Spinal cord (tissue), 9 donors: ENCODE measurements at regions not wholly inside any gene's neighbourhood (a gene's known extent, or its start where the extent isn't known, plus 50 kb on each side); places are given as distances from the start of the nearest gene placed in this dataset.

ENCODE experiments used
- DNase-seq, 6 donors: peaks; one replicate each; pipeline versions ENCODE4 v3.0.0 to v3.0.0-alpha.2; 2013 to 2015; ENCODE audit warnings: low spot score in 6 of 6, low read depth in 4 of 6
- H3K27ac ChIP-seq: one replicate; pipeline ENCODE4 v1.5.1; 2013; ENCODE audit warnings: low read depth, low read length, control low read depth
- H3K27me3 ChIP-seq: one replicate; pipeline ENCODE4 v1.6.1; 2013; ENCODE audit warnings: low read length; ENCODE audit not compliant: control insufficient read depth, insufficient read depth
- H3K36me3 ChIP-seq: one replicate; pipeline ENCODE4 v1.6.1; 2013; ENCODE audit warnings: low read length; ENCODE audit not compliant: control insufficient read depth, insufficient read depth
- H3K4me1 ChIP-seq: one replicate; pipeline ENCODE4 v1.6.1; 2013; ENCODE audit warnings: low read length; ENCODE audit not compliant: control insufficient read depth, insufficient read depth
- H3K4me3 ChIP-seq: one replicate; pipeline ENCODE4 v1.5.1; 2013; ENCODE audit warnings: low read depth, low read length, control low read depth
- H3K9me3 ChIP-seq: one replicate; pipeline ENCODE4 v1.6.1; 2013; ENCODE audit warnings: low read length; ENCODE audit not compliant: control insufficient read depth, insufficient read depth
- WGBS: methylation state at CpG from one replicate; pipeline ENCODE4 v1.1.5; 2013; ENCODE audit warnings: missing lambda C conversion rate; ENCODE audit not compliant: insufficient coverage; 5-methylcytosine and 5-hydroxymethylcytosine counted together
- donor health status: healthy.

DNA sequence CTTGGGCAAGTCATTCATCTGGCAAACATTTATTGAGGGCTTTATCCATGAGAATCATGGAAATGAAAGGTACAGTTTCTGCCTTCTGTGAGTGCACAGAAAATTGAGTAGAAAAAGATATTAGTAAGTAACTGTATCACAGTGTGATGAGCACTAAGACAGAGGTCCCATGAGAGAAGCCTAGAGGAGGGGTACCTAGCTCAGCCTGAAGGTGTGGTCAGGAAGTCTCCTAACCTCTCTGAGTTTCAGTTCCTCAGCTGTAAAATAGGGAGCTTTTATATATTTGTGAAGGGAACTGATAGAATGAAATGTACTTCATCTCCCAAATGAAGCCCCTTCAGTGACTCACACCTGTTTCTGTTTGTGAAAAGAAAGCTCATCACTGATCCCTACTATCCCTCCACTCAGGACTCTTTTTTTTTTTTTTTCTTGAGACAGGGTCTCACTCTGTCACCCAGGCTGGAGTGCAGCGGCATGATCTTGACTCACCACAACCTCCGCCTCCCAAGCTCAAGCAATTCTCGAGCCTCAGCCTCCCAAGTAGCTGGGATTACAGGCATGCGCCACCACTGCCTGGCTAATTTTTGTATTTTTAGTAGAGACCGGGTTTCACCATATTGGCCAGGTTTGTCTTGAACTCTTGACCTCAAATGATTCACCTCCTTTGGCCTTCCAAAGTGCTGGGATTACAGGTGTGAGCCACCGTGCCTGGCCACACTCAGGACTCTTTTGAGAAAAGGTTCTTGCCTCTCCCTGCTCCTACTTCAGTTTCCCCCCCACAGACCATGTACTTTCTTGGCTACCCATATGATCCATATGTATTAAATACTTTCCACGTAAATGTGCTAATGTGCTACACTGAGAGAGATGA is 93.7 kb upstream of the FUT8 start:
- Histone ChIP-seq H3K4me1 (no peaks in the 10 kb centered on the region), H3K36me3 (no peaks in the 10 kb centered on the region), H3K27ac (no peak overlapping the region), H3K27me3 (no peaks in the 10 kb centered on the region), H3K4me3 (no peak overlapping the region), H3K9me3 (no peaks in the 10 kb centered on the region)
- no peak for DNase-seq
- WGBS, result 93% methylated on average over 5 of the region's 7 CpGs

DNA sequence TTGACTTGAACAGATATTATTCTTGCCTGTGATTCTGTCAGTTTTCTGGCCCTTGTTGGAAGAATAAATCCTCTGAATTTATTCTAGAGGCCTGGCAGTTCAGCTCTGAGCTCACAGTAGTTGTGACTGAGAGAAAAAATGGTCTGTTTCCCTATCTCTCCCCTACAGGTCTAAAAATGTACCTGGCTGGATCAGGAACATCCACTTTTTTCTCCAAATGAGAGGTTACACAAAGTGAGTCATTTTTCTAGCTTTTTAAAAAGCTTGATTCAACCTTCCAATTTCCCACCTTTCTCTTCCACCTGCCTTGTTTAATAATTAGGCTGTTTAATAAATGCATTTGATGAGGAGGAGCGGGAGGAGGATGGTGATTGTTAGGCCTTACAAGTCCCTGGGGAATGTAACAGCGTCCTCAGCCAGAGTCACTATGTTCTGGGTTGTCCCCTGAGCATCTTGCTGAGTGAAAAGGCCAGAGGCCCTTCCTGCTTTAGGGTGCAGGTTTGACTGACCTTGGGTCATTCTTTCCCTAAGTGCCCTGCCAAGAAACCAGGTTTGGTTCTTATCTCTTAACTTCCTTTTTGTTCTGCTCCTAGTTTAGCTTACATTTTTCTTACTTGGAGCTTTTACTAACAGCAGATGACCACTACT is 91.7 kb upstream of the FUT8 start:
- no peaks in the 10 kb centered on the region for H3K27me3 ChIP-seq
- no peaks in the 10 kb centered on the region for H3K4me1 ChIP-seq
- no peak for DNase-seq
- H3K9me3 ChIP-seq, result no peaks in the 10 kb centered on the region
- 67% methylated on average over 1 of the region's 2 CpGs for WGBS
- no peak overlapping the region for H3K4me3 ChIP-seq
- H3K36me3 ChIP-seq, result no peaks in the 10 kb centered on the region
- H3K27ac ChIP-seq, result no peak overlapping the region

DNA sequence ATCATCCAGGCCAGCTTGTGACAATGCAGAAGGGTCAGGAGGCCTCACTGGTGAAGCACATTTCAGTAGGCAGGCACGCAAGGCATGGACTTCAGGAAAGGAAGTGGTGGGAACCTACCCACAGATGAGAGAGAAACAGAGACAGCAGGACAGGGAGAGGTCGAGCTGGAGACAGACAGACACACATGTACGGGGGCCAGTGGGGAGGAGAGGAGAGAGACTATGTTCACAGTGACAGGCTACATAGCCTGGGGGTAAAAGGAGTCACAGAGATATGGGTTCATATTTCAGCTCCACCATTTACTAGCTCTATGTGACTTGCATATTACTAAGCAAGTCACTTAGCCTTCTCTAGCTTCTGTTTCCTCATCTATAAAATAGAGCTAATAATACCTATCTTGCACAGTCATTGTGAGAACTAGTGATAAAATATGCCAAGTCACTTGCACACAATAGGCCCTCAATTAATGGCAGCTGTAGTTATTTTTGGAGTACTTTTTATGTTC is 91.1 kb upstream of the FUT8 start:
- no peaks in the 10 kb centered on the region for H3K9me3 ChIP-seq
- no peaks in the 10 kb centered on the region for H3K27me3 ChIP-seq
- no peak overlapping the region for H3K4me3 ChIP-seq
- H3K4me1 ChIP-seq, result no peaks in the 10 kb centered on the region
- 92% methylated on average over 1 of the region's 3 CpGs for WGBS
- H3K27ac ChIP-seq, result no peak overlapping the region
- no peaks in the 10 kb centered on the region for H3K36me3 ChIP-seq
- no peak for DNase-seq

DNA sequence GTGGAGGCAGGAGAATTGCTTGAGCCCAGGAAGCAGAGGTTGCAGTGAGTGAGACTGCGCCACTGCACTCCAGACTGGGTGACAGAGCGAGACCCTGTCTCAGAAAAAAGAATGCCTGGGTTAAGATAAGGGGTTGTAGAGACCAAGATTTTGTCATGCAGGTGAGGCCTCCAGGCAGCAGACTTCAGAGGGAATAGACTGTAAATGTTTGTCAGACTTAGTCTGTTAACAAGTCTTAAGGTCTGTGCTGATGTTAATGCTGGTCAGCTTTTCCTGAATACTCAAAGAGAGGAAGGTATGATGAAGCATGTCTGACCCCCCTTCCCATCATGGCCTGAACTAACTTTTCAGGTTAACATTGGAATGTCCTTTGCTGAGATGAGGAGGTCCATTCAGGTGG is 83.0 kb upstream of the FUT8 start:
- no peaks in the 10 kb centered on the region for H3K27me3 ChIP-seq
- H3K9me3 ChIP-seq, result no peaks in the 10 kb centered on the region
- H3K36me3 ChIP-seq, result no peaks in the 10 kb centered on the region
- no peak for DNase-seq
- WGBS, result 97% methylated on average over 2 of the region's 2 CpGs
- H3K27ac ChIP-seq, result no peak overlapping the region
- no peaks in the 10 kb centered on the region for H3K4me1 ChIP-seq
- H3K4me3 ChIP-seq, result no peak overlapping the region

DNA sequence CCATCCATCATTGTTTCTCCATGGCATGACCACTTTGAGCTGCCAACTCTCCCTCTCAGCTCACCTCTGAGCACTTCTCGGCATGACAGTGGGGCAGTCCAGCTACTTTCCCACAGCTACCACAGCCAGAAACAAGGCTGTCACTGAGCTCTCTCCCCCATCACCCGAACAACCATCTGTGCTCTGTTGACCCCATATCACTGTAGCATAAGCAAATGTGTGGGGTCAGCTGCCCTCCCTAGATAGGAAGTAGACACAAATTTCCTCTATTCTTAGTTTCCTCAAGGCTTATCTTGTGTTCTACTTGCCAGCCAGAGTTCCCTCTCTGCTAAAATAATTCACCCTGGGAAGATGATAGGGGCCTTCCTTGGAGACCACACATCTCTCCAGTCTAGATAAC is 82.6 kb upstream of the FUT8 start:
- no peaks in the 10 kb centered on the region for H3K27me3 ChIP-seq
- no peaks in the 10 kb centered on the region for H3K9me3 ChIP-seq
- H3K27ac ChIP-seq, result no peak overlapping the region
- 88% methylated on average over 2 of the region's 2 CpGs for WGBS
- no peaks in the 10 kb centered on the region for H3K4me1 ChIP-seq
- no peak for DNase-seq
- no peaks in the 10 kb centered on the region for H3K36me3 ChIP-seq
- H3K4me3 ChIP-seq, result no peak overlapping the region

DNA sequence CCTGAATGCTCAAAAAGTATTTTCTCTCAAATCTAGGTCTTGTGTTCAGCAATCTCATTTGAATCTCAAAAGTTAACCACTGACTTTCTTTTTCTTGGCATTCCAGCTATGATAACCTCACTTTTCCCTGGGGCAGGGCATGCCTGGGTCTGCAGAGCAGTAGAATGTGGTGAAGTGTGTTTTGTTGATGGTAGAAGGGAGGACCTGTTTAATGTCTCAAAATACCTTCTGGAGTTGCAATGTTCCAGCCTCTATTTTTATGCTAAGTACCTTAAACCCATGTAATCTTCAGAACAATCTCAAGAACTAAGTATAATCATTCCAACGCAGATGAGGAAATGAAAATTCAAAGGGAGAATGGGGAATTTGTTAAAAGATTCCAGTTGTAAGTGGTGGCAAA is 82.1 kb upstream of the FUT8 start:
- WGBS, result no CpG with 5 or more reads among the region's 1 CpG
- no peak overlapping the region for H3K27ac ChIP-seq
- no peak for DNase-seq
- H3K9me3 ChIP-seq, result no peaks in the 10 kb centered on the region
- H3K4me1 ChIP-seq, result no peaks in the 10 kb centered on the region
- no peaks in the 10 kb centered on the region for H3K27me3 ChIP-seq
- no peaks in the 10 kb centered on the region for H3K36me3 ChIP-seq
- H3K4me3 ChIP-seq, result no peak overlapping the region

DNA sequence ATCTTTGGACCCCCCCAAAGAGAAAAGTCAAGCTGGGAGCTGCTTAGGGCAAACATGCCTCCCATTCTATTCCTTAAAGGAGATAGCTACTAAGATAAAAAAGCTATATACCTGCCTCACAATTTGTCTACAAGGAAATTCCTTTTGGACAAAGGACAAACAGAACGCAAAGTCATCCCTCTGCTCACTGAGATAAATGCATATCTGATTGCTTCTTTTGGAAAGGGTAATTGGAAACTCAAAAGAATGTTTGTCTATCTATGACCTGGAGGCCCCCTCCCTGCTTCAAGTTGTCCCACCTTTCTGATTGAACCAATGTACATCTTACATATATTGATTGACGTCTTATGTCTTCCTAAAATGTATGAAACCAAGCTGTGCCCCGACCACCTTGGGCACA is 80.9 kb upstream of the FUT8 start:
- WGBS, result 93% methylated on average over 2 of the region's 3 CpGs
- no peak overlapping the region for H3K27ac ChIP-seq
- no peaks in the 10 kb centered on the region for H3K4me1 ChIP-seq
- no peak overlapping the region for H3K4me3 ChIP-seq
- H3K9me3 ChIP-seq, result no peaks in the 10 kb centered on the region
- H3K27me3 ChIP-seq, result no peaks in the 10 kb centered on the region
- H3K36me3 ChIP-seq, result no peaks in the 10 kb centered on the region
- DNase-seq, result no peak

DNA sequence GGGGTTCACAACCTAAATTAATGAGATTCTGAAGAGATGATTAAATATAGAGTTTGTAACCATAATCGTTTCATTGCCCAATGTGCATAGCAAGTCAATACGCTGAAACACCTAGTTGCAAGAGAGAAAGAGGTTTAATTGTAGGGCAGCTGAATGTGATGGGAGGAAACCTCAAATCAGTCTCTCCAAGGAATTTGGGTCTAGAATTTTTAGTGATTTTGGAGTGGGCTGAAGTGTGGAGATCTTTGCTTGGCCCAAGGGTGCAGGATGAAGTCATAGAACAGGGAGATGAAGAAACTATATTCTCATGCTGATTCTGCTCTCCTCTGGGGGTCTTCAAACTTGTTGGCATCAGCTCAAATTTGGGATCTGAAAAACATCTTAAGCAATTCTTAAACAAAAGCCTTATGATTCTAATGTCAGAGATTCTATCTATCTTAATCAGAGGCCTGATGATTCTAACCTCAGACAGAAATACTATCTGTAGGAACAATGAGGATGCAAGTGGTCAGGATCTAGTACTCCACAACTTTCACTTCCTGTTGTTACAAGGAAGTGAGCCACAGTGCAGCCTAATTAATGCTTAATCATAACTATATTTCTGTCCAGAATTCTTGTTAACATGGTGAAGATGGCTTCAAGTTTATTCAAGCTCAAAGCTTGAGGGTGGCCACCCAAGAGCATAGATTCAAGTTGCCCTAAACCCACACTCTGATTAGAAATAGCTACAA is 80.2 kb upstream of the FUT8 start:
- Histone ChIP-seq H3K9me3 (no peaks in the 10 kb centered on the region), H3K27me3 (no peaks in the 10 kb centered on the region), H3K4me3 (no peak overlapping the region), H3K4me1 (no peaks in the 10 kb centered on the region), H3K36me3 (no peaks in the 10 kb centered on the region), H3K27ac (no peak overlapping the region)
- WGBS, result no CpG with 5 or more reads among the region's 2 CpGs
- no peak for DNase-seq

DNA sequence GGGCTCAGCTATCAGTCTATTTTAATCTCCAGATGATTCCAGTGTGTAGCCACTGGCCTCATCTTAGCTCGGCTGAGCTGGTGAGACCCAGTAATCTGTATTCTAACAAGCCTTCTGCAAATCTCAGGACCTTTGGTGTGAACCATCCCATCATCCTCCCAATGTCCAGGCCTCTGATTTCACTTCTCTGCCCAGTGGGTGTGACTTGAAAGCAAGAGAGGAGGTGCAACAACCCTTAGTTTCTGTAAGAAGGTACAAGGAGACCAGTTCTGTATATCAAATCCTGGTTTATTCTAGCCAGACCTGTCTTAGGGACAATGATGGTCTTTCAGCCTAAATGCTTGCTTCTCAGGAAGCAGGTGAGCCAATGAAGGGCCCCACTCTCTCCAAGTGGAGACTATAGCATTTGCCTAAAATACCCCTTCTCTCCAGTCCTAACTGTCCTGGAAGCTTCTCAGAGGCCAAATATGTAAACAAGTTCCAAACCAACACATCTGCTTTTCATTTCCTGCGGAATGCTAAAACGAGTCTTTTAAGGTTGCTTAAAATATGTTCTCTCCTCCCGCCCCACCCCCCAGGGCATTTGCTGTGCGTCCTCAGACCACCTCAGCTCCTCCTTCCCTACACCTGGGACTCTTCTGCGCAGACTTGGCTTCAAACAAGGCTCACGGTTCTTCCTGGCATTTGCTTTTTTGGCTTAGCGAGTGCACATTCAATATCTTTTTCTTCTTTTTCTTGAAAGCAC is 78.4 kb upstream of the FUT8 start:
- no peak overlapping the region for H3K27ac ChIP-seq
- 60% methylated on average over 8 of the region's 8 CpGs for WGBS
- H3K36me3 ChIP-seq, result no peaks in the 10 kb centered on the region
- no peaks in the 10 kb centered on the region for H3K27me3 ChIP-seq
- no peak overlapping the region for H3K4me3 ChIP-seq
- H3K4me1 ChIP-seq, result no peaks in the 10 kb centered on the region
- peak in 1 of 6 donors; percentile 32 for DNase-seq
- H3K9me3 ChIP-seq, result no peaks in the 10 kb centered on the region
